ENCODE measurements at regions not wholly inside any gene's neighbourhood (a gene's known extent, or its start where the extent isn't known, plus 50 kb on each side); places are given as distances from the start of the nearest gene placed in this dataset.

- no peaks in the 10 kb centered on the region for H4K20me1 ChIP-seq (ENCODE audit: control insufficient read depth, insufficient read depth, insufficient read length)
- Mint-ChIP-seq H3K4me1 (peaks cover 20 to 21% of the 10 kb centered on the region in 2 experiments), H3K36me3 (ENCODE audit: insufficient read depth in 1 of 3, low read depth in 3 of 3) (no peaks in the 10 kb centered on the region), H3K9me3 (no peaks in the 10 kb centered on the region), H3K27ac (no peak overlapping the region; a peak in 1 of 7 replicates), H3K27me3 (ENCODE audit: low read depth) (no peaks in the 10 kb centered on the region; the same call in 1 of the 2 replicates), H3K4me3 (no peak overlapping the region)
- H3K4me1 ChIP-seq (ENCODE audit: insufficient read depth, low read length): no peaks in the 10 kb centered on the region
- no peak overlapping the region for H3K56ac ChIP-seq (ENCODE audit: insufficient read length, low read depth, low read length)
- H3K23ac ChIP-seq (ENCODE audit: insufficient read length, low read depth, low read length): no peak overlapping the region
- H4K91ac ChIP-seq (ENCODE audit: insufficient read length, low read depth, low read length): no peak overlapping the region
- no peak overlapping the region for H3K18ac ChIP-seq (ENCODE audit: insufficient read length, low read depth, low read length)
- no peaks in the 10 kb centered on the region for H3K27me3 ChIP-seq (ENCODE audit: insufficient read depth, low read length)
- no peak overlapping the region for H3K4me2 ChIP-seq (ENCODE audit: insufficient read depth, insufficient read length, low read length)
- no peaks in the 10 kb centered on the region for H3K79me1 ChIP-seq (ENCODE audit: insufficient read depth, low read depth, low read length, poor library complexity, severe bottlenecking)
- WGBS (ENCODE audit: extremely low coverage, insufficient read length, low lambda C conversion rate): no CpG with 5 or more reads among the region's 8 CpGs
- no peak overlapping the region for H3K14ac ChIP-seq (ENCODE audit: insufficient read depth, low read length)
- TF ChIP-seq CTCF (conservative IDR thresholded peaks at IDR 0.05): no peak
- H2BK20ac ChIP-seq (ENCODE audit: low read depth, low read length, poor library complexity, severe bottlenecking): no peak overlapping the region
- no peak overlapping the region for H3K27ac ChIP-seq (ENCODE audit: insufficient read length, low read depth, low read length)
- no peak overlapping the region for H3T11ph ChIP-seq (ENCODE audit: low read length)
- H2BK12ac ChIP-seq (ENCODE audit: insufficient read length, low read depth, low read length): no peak overlapping the region
- H2AK5ac ChIP-seq (ENCODE audit: insufficient read length, low read length): no peak overlapping the region
- no peak overlapping the region for H2AFZ ChIP-seq (ENCODE audit: low read length)
- H2BK15ac ChIP-seq (ENCODE audit: low read depth, low read length): no peak overlapping the region
- no peak overlapping the region for H3K9ac ChIP-seq (ENCODE audit: extremely low read depth, insufficient read length, low read length)
- H2BK120ac ChIP-seq (ENCODE audit: low read depth, low read length, poor library complexity, severe bottlenecking): no peak overlapping the region
- no peak overlapping the region for H4K8ac ChIP-seq (replicated peaks; ENCODE audit: insufficient read length, low read depth, low read length)
- H4K5ac ChIP-seq (ENCODE audit: insufficient read length, low read depth, low read length): no peak overlapping the region
- H2BK5ac ChIP-seq (ENCODE audit: insufficient read length, low read length): no peak overlapping the region
- H3K9me3 ChIP-seq (ENCODE audit: control insufficient read depth, low read depth, low read length): no peaks in the 10 kb centered on the region
- H3K79me2 ChIP-seq (ENCODE audit: insufficient read depth, low read length): no peaks in the 10 kb centered on the region
- no peak overlapping the region for H3K4ac ChIP-seq (ENCODE audit: low read depth, low read length)
- no peak for DNase-seq
- H3K23me2 ChIP-seq (ENCODE audit: insufficient read length, low read depth, low read length, poor library complexity, severe bottlenecking): no peaks in the 10 kb centered on the region
Measured at GRCh38 chr13:28559636-28560259, 64.8 kb upstream of the FLT1 start.

Data from H9 (cell line).